Stimulated activated CD8-positive, alpha-beta memory T cell treated with anti-CD3 and anti-CD28 coated beads, Interleukin-7, amount 100 ng/mL, for 48 hours (primary cell): ENCODE measurements at regions not wholly inside any gene's neighbourhood (a gene's known extent, or its start where the extent isn't known, plus 50 kb on each side); places are given as distances from the start of the nearest gene placed in this dataset.

Source experiments
- DNase-seq, 2 donors: peaks; one replicate each; pipeline ENCODE4 v3.0.0-alpha.2; 2020; ENCODE audit warnings: low read depth in 1 of 2; ENCODE audit errors: extremely low read depth in 1 of 2

DNA sequence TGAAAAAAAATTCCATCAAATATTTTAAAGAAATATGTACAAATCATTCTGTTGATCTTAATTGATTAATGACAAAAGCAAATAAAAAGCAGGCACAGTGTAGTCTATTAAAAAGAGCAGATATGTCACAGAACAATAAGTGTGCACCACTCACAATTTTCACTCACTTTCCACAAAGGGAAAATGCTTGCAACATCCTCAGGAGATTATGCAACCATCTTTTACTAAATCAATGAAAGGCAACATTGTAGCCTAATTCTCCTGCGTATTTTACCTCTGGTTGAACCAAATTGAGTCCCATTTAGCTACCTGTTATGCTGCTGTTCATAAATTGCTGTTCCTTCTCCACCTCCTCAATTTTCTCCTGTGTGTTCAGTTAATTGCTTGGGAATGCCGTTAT lies 1346.8 kb upstream of the PIK3C3 start:
- no peak for DNase-seq

DNA sequence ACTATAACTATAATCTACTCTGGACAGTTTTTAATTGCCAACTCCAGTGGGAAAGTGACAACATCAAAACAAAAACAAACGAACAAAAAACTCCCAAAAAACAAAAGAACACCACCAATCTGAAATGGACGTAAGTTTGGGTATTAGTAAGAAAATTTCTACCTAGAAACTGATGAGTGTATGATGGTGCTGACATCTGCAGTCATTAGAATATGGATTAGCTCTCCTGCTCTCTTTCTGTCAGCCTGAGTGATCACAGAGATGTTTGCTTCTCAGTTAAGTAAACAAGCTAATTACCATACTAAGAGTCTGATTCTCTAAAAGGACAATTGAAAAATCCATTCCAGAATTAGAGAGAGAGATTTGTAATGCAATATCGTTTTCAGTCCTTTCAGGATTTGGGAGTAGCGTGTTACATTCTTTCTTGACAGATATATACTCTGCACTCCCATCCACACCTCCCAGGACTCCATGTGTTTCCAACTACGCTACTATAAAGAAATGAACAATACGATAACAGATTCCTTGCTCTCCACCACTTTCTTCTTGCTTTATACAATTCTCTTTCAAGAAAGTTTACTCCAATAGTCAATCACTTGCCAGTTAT lies 1347.4 kb upstream of the PIK3C3 start:
- no peak for DNase-seq

DNA sequence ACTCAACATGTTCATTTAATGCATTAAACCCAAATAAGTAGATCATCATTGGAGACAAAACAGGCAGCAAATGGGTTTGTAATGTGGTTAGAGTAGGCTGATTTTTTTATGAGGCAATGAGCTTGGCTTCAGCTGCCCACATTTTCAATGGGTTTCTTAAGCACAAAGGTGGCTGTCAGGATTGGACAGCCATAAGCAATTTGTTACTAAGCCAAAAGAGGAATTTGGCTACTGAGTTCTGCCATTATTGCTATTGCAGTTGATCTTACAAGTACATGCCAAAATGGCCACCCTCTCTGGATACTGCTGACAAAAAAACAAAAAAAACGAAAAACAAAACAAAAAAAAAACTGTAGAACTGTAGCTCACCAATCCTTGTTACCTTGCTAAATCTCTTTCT lies 1348.0 kb upstream of the PIK3C3 start:
- no peak for DNase-seq

DNA sequence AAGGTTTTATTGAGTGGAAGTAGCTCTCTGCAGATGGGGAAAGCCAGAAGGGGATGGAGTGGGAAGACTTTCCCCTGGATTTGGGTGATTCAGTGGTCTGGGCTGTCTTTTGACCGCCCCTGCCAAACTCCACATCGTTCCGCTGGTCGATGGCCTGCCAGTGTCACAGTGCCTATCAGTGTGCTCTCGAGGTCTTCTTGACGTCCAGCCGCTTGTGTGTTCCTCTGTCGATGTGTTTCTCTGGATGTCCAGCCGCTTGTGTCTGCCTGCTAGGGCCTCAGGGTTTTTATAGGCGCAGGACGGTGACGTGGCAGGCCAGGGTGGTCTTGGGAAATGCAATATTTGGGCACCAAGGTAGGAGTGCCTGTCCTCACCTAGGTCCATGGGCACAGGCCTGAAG lies 1371.4 kb upstream of the PIK3C3 start:
- no peak for DNase-seq

DNA sequence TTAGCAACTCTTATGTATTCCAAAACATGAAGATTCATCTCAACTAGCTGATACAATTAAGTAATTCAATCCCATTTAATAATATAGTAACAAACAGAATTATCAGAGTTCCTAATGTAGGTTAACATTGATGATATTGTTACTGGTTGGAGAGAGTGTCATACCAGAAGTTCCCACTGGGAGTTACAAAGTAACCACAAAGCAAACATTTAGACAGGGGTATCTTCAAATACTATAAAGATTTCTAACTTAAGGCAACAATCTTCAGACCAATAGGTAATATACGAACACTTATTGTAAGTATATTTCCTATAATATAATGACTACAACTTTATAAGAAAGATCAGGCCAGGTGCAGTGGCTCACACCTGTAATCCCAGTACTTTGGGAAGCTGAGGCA lies 1372.9 kb upstream of the PIK3C3 start:
- no peak for DNase-seq

DNA sequence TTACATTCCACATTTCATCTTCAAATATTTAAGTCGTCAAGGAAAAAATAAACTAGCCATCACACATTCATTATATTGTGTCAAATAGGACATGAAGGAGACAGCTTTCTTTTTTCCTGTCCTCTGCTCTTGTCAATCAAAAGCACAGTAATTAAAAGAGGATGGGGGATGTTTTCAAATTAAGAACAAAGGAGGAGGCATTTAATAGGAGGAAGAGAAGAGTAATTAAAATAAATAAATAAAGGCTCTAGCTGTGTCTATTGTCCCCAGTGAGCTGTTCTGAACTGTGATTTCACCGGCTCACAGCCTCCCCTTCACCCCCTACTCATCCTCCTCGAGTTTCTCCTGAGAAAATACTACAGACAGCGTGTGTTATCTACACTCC lies 1377.1 kb upstream of the PIK3C3 start:
- DNase-seq = no peak

DNA sequence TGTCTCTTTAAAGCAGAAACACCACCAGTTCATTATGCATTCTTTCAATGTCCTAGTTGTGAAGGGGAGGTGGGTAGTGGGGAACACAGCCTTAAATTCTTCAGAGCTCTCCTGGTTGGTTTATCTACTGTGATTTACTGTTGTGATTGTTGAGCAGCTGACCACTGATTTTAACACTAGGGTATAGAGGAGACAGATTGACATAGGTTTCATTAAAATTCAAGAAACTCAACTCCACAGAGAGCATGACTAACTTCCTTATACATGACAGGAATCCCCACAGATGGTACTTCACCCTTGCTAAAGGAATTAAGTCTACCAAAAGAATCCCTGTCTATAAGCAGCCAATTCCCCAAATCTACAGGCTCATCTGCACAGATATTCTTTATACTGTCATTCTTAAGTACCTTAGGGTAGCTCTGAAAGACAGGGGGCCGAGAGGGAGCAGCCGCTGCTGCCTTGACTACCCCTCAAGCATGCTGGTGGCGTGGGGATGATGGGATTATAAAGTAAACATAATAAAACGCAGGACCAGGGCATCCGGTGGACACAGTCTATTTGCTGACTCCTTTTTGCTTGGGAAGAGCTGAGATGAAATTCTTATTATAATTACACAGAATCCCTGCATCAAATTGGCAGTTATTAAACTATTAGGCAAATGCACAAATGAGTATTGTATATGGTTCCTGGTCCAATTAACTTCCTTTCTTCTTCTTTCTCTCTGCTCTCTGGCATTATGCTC lies 1377.6 kb upstream of the PIK3C3 start:
- no peak for DNase-seq

DNA sequence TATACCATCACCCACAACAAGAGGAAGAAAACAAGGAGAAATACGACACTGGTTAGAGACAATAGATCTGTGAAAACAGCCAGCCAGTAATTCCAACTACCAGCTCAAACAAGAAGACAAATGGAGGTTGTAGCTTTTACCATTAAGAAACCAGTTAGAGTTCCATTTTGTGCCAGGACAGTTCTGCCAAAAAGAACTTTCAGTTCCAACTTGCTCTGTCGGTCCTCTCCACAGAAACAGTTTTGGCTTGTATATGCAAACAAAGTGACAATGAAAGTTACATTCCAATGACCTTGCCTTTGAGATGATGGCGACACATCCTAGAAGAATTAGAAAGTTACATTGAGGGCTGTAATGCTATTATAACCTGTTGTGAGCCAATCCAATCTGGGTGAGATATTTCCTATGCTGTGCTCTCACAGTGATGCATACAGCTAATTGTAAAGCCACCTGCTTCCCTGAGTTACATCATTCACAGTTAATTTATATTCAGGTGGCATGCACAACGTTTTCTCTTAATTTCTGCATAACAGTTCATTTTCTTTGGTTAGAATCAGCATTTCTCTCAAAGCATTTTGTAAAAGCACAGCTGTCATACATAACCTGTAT lies 1378.4 kb upstream of the PIK3C3 start:
- DNase-seq = no peak

DNA sequence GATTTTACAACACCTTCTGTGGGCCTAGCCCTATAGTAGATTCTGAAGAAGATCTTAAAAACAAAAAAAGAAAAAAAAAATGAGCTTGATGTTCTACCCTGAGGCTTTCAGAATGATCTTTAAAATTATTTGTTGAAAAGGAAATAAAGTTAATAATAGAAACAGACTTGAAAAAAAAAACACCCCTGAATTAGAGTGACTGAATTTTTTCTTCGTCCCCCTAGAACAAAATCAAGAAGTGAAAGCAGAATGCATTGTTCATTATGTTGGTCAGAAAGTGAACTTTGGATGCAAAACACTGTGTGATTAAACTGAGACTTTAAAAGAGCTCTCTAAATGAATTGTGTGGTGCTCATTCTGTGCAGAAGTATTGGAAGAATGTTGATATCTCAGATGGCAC lies 1384.4 kb upstream of the PIK3C3 start:
- DNase-seq = no peak

DNA sequence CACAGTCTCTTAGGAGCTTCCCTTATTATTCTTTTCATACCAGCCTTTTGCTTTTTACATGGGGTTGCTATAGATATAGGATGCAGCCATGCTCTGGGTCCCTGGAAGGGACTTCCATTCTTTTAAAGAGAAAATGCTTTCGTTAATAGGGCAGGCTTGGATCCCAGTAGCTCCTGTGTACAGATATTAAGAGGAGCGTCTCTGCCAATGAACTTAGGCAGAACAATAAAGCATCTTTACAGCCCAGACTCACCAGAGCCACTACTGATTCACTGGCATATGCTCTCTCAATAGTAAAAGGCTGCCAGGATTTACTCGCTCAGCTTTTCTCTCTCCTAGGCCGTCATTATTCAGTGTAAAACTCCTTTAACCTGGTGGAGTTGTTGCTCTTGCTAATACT lies 1385.4 kb upstream of the PIK3C3 start:
- DNase-seq = no peak

DNA sequence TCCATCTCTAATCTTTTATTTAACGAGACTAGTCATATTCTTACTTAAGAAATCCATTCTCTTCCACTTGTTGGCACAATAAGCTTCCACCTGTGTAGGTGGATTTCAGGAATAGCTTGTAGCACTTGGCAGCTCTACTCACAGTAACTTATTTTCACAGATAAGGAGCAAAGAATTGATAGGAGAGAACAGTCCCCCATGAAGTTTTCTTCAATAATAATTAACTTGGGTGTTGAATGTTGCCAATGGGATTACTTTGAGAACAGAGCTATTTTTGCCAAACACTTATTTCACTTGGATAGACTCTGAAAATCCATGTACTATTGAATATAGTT lies 1388.6 kb upstream of the PIK3C3 start:
- DNase-seq = no peak

DNA sequence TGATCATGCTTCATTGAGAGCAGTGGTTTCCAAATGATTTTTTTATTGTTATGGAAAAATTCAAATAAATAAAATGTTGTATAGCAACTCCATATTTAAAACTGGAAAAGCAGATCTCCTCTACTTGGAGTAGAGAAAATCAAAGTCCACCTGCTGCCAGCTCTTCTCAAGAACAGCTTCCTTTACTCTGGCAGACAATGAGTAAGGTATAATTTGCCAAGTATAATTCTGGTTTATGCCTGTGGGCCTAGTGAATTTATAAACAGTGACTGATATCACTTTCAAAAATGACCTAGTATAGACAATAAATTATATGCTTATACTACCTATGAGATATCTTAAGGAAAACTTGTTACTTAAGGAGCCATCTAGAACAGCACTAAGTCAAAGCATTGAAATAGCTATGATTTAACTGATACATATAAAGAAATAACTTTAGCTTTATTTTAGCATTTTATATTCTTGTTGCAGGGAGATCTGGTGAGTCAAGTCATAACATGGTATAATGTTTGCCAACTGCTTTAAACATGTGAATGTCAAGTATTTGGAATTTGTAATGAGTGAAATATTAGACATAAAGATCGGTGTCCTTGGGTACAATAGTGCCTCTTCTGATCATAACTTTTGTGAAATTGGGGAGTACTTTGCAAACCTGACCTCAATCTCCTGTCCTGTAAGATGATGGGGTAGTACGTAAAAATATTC lies 1389.1 kb upstream of the PIK3C3 start:
- no peak for DNase-seq

DNA sequence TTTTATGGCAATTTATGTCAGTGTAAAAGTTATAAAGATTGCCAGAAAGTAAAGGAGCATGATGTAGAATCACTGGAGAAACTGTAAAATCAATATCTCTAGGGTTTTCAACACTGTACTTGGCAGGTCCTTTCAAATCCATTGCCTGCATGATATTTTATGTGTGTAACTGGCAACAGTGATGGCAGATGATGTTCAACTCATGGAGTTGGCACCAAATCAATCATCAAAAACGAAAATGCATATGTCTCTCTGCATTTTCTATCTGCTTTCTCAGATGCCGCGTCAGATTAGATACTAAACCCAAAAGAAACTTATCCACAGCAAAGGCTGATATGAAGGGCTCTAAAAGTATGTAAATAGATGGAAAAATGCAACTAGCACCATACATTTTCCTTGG lies 1395.5 kb upstream of the PIK3C3 start:
- DNase-seq = no peak

DNA sequence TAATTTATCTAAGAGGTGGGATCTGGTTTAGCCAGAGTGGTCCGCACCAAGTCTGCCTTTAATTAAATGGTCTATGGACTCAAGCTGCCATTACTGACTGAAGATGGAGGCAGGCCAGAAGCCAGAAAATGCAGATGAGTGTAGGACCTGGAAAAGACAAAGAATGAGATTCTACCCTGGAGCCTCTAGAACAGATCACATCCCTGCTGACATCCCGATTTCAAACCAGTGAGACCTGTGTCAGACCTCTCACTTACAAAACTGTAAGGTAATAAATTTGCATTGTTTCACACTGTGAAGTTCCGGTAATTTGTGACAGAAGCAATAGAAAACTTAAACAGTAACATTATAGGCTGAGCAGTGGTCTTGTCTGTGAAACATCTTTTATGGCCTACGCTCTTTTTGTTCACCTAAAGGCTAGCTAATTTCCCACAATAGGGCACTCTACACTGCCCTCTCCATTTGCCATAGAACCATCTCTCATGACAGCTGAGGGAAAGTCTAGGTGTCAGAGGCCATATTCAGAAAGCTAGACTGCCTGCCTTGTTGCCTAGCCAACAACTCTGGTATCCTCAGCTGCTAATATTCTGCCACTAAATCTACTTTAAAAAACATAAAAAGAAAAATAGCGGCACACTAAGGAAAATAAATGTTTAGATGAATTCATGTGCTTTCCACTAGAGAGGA lies 1396.2 kb upstream of the PIK3C3 start:
- no peak for DNase-seq

DNA sequence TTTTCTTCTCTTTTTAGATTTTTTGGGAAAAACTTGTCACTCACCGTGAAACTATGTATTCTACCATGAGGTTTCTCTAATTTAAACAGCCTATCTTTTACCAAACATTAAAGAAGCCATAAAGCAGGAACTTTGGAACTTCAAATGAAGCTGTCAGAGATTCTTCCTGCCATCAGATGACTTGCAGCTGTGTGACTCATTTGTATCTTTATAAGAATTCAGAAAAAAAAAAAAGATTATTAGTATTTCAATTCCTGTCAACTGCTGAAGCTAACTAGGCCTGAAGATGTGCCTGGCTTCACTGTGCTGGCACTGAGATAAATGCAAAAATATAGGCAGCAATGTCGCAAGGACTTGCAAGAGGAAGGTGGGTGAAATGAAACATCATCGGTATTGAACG lies 1399.1 kb upstream of the PIK3C3 start:
- no peak for DNase-seq

DNA sequence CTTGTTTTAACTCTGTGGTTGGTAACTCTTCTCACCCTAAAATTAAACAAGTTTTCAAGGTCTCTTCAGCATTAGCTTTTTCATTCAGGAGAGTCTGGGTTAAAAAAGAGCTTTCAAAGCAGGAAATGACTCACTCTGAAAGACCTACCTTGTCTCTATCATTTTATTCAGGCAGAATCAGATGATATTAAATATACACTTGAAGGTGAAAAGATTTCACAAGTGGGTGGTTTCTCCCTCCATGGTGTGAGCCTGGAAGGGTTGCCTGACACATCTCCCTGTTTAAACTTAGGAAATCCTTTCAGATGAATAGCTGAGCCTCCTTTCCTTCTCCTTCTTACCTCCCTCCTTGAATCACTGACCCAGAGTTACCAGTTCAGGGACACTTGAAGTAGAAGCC lies 1402.0 kb upstream of the PIK3C3 start:
- DNase-seq = no peak

DNA sequence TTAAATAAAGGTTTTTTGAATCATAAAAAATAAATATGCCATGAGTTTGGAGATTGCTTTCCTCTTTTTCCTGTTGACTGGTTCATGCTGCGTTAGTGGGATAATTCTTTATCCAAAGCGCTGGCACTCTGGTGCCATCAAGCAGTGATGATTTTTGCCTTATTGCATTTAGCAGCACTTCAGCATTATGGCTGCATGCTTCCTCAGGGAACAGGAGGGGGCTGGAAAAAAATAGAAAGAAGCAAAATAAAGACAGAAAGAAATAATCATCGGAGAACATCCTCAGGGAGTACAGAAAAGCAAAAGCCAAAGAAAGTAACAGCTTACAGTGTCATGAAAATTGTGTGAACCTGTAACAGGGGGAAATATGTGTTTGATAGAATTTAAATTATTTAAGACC lies 1408.2 kb upstream of the PIK3C3 start:
- no peak for DNase-seq

DNA sequence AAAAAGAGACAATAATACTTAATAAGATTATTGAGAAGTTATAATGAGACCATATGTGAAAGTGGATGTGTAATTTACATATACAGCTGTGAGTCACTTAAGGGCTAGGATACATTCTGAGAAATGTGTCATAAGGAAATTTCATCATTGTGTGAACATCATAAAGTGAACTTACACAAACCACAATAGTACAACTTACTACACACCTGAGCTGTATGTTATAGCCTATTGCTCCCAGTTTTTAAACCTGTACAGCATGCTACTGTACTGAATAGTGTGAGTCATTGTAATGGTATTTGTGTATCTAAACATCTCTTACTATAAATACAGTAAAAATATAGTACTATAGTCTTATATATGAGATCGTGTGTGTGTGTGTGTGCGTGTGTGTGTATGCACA lies 1420.3 kb upstream of the PIK3C3 start:
- DNase-seq = no peak

DNA sequence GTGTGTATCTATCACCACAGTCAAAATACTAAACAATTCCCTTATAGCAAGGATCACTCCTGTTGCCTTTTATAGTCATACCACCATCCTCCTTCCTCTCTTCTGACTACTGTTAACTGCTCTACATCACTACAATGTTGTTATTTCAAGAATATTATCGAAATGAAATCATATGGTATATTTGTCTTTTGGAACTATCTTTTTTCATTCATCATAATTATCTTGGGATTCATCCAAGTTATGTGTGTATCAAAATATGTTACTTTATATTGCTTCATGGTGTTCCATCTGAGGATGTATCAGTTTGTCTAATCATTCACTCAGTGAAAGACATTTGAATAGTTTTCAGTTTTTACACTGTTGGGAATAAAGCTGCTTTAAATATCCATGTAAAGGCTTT lies 1423.0 kb upstream of the PIK3C3 start:
- no peak for DNase-seq

DNA sequence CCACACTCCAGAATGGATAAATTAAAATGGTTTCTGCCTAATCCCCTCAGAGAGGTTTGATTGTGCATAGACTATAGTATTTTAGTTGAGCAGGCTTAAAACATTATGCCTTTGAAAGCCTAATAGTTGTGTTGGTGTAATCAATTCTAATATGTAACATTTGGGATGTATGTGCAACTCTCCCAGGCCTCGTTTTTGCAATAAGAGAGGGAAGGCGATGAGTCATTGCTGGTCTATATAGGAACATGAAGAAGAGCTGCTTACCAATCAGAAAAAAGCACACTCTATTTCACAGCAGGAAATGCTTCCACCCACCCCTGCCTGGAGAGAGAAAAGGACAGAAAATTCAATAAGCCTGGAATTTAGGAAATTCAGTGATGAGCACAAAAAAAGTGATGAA lies 1424.0 kb upstream of the PIK3C3 start:
- DNase-seq = no peak

DNA sequence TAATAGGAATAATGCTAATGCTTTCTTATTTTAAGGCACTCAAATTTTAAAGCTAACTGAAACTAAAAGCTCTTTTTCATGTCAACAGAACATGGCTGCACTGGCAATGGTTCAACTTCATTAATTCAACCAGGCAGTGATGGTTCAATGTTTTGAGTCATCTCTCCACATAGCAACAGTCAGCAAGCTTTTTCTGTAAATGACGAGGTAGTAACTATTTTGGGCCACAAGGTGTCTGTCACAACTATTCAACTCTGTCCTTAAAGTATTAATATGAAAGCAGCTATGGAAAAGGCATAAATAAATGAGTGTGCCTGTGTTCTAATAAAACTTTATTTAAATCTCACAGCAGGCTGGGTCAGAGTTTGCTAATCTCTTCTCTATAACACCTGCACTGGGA lies 1425.6 kb upstream of the PIK3C3 start:
- DNase-seq = no peak

DNA sequence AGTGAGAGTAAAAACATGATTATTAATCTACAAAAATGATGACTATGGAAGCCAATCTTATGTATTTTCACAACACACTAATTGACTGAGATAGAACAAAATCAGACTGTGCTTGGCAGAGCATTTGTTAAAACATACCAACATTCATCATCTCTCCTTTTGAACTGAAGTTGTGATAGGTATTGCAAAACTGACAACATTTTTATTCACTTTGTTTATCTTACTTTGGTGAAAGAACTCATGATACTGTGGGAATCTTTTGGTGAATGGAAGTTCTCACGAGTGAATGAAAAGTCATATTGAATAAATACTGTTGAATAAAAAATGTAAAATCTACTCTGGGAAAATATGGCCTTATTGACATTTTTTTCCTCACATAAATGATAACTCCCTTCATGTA lies 1430.2 kb upstream of the PIK3C3 start:
- DNase-seq = no peak
